Peyer's patch (tissue), 4 donors: ENCODE measurements at regions not wholly inside any gene's neighbourhood (a gene's known extent, or its start where the extent isn't known, plus 50 kb on each side); places are given as distances from the start of the nearest gene placed in this dataset.

Source experiments
- DNase-seq, 3 donors: peaks; one replicate each; pipeline ENCODE4 v3.0.0-alpha.2; 2017 to 2019
- H3K27ac ChIP-seq, 4 donors: fragments of 200-600 bp; sonication (generic); one replicate each; pipeline ENCODE4 v1.5.1; 2016 to 2019
- H3K27me3 ChIP-seq, 2 donors: fragments of 200-600 bp; sonication (generic); one replicate each; pipeline ENCODE4 v1.5.1; 2019
- H3K36me3 ChIP-seq, 3 donors: fragments of 200-600 bp; sonication (generic); one replicate each; pipeline ENCODE4 v1.5.1; 2016 to 2019
- H3K4me1 ChIP-seq, 4 donors: fragments of 200-600 bp; sonication (generic); one replicate each; pipeline ENCODE4 v1.5.1; 2016 to 2019
- H3K4me3 ChIP-seq, 4 donors: fragments of 200-600 bp; sonication (generic); 1 replicate in 3 of 4; 2 replicates in 1 of 4; pipeline ENCODE4 v1.5.1; 2016 to 2019; ENCODE audit warnings: mild to moderate bottlenecking in 1 of 4
- H3K9me3 ChIP-seq, 4 donors: fragments of 200-600 bp; sonication (generic); one replicate each; pipeline ENCODE4 v1.5.1; 2016 to 2019; ENCODE audit warnings: mild to moderate bottlenecking in 1 of 4
- CTCF ChIP-seq, 6 experiments: fragments of 450-650 bp in 4 of 6; fragments of 200-600 bp in 2 of 6; sonication (generic) in 1 of 6; IDR thresholded peaks; one replicate each; pipeline ENCODE4 v1.5.1; 2017 to 2019; ENCODE audit warnings: antibody characterized with exemption in 6 of 6, mild to moderate bottlenecking in 3 of 6, moderate library complexity in 1 of 6
- POLR2A ChIP-seq, 2 donors: fragments of 450-650 bp; IDR thresholded peaks; one replicate each; pipeline ENCODE4 v1.5.1; 2017; ENCODE audit warnings: antibody characterized with exemption in 2 of 2, mild to moderate bottlenecking in 2 of 2, moderate library complexity in 2 of 2

- Histone ChIP-seq H3K4me3 (no peak overlapping the region), H3K36me3 (no peaks in the 10 kb centered on the region), H3K27ac (peak overlapping the region in 1 of 4 donors; percentile 59), H3K27me3 (no peaks in the 10 kb centered on the region), H3K4me1 (no peaks in the 10 kb centered on the region), H3K9me3 (no peaks in the 10 kb centered on the region)
- DNase-seq = peak in 1 of 3 donors; percentile 61
- no peak for TF ChIP-seq CTCF (IDR thresholded peaks at IDR 0.05)
- TF ChIP-seq POLR2A (IDR thresholded peaks at IDR 0.05) = no peak
These were observed 175.2 kb upstream of the HMGA2 start for GRCh38 chr12:65649126-65649525.

- Histone ChIP-seq H3K4me3 (no peak overlapping the region), H3K36me3 (no peaks in the 10 kb centered on the region), H3K27ac (no peak overlapping the region), H3K27me3 (no peaks in the 10 kb centered on the region), H3K9me3 (no peaks in the 10 kb centered on the region), H3K4me1 (no peaks in the 10 kb centered on the region)
- no peak for TF ChIP-seq POLR2A (IDR thresholded peaks at IDR 0.05)
- TF ChIP-seq CTCF (IDR thresholded peaks at IDR 0.05) = no peak
- DNase-seq = no peak
These were observed 173.2 kb upstream of the HMGA2 start for GRCh38 chr12:65651060-65651459.

- Histone ChIP-seq H3K27ac (no peak overlapping the region), H3K27me3 (no peaks in the 10 kb centered on the region), H3K36me3 (no peaks in the 10 kb centered on the region), H3K4me1 (no peaks in the 10 kb centered on the region), H3K4me3 (no peak overlapping the region), H3K9me3 (no peaks in the 10 kb centered on the region)
- DNase-seq = no peak
- no peak for TF ChIP-seq POLR2A (IDR thresholded peaks at IDR 0.05)
- no peak for TF ChIP-seq CTCF (IDR thresholded peaks at IDR 0.05)
These were observed 171.0 kb upstream of the HMGA2 start for GRCh38 chr12:65653321-65653720.

- DNase-seq = no peak
- Histone ChIP-seq H3K36me3 (no peaks in the 10 kb centered on the region), H3K27me3 (no peaks in the 10 kb centered on the region), H3K4me1 (no peaks in the 10 kb centered on the region), H3K27ac (no peak overlapping the region), H3K4me3 (no peak overlapping the region), H3K9me3 (no peaks in the 10 kb centered on the region)
- TF ChIP-seq POLR2A (IDR thresholded peaks at IDR 0.05) = no peak
- no peak for TF ChIP-seq CTCF (IDR thresholded peaks at IDR 0.05)
These were observed 170.2 kb upstream of the HMGA2 start for GRCh38 chr12:65653946-65654629.

GRCh38 chr12:65655074-65655493, 169.2 kb upstream of the HMGA2 start:
- Histone ChIP-seq H3K4me1 (no peaks in the 10 kb centered on the region), H3K27ac (no peak overlapping the region), H3K9me3 (no peaks in the 10 kb centered on the region), H3K27me3 (no peaks in the 10 kb centered on the region), H3K4me3 (no peak overlapping the region), H3K36me3 (no peaks in the 10 kb centered on the region)
- DNase-seq = no peak
- TF ChIP-seq POLR2A (IDR thresholded peaks at IDR 0.05) (no peak), CTCF (IDR thresholded peaks at IDR 0.05) (no peak)
